Dedifferentiated amniotic fluid mesenchymal stem cell (primary cell): ENCODE measurements at regions not wholly inside any gene's neighbourhood (a gene's known extent, or its start where the extent isn't known, plus 50 kb on each side); places are given as distances from the start of the nearest gene placed in this dataset.
"Not testable (repeated sequence)": the region's sequence is repeated elsewhere in the genome, so short reads cannot be mapped to it uniquely, and the experiment has no call there.

Experiments used
- DNase-seq: peaks from one replicate; pipeline ENCODE4 v3.0.0-alpha.2; 2016; ENCODE audit errors: extremely low spot score

GRCh38 chr5:39697881-39698280, 273.1 kb upstream of the DAB2 start:
- DNase-seq, result no peak

- no peak for DNase-seq
Measured at GRCh38 chr5:39696672-39697398, 272.1 kb upstream of the DAB2 start.

GRCh38 chr5:39691993-39692392, 267.2 kb upstream of the DAB2 start:
- no peak for DNase-seq

- no peak for DNase-seq
Measured at GRCh38 chr5:39691136-39691535, 266.4 kb upstream of the DAB2 start.

- DNase-seq, result no peak
Measured at GRCh38 chr5:39689919-39690318, 265.1 kb upstream of the DAB2 start.

- DNase-seq, result not testable (repeated sequence)
Measured at GRCh38 chr5:39687924-39688323, 263.1 kb upstream of the DAB2 start.

GRCh38 chr5:39680213-39680612, 255.4 kb upstream of the DAB2 start:
- DNase-seq, result no peak

- no peak for DNase-seq
Measured at GRCh38 chr5:39678534-39678933, 253.8 kb upstream of the DAB2 start.

- DNase-seq, result no peak
Measured at GRCh38 chr5:39675676-39676075, 250.9 kb upstream of the DAB2 start.

GRCh38 chr5:39674209-39675082, 249.7 kb upstream of the DAB2 start:
- no peak for DNase-seq

GRCh38 chr5:39671561-39671961, 246.8 kb upstream of the DAB2 start:
- peak; percentile 22 for DNase-seq

GRCh38 chr5:39670955-39671354, 246.2 kb upstream of the DAB2 start:
- no peak for DNase-seq

GRCh38 chr5:39670391-39670790, 245.6 kb upstream of the DAB2 start:
- no peak for DNase-seq

GRCh38 chr5:39668980-39669379, 244.2 kb upstream of the DAB2 start:
- DNase-seq, result no peak

- no peak for DNase-seq
Measured at GRCh38 chr5:39665328-39665727, 240.5 kb upstream of the DAB2 start.

GRCh38 chr5:39662945-39663344, 238.2 kb upstream of the DAB2 start:
- no peak for DNase-seq

- peak; percentile 37 for DNase-seq
Measured at GRCh38 chr5:39661026-39661779, 236.4 kb upstream of the DAB2 start.

- DNase-seq, result no peak
Measured at GRCh38 chr5:39660020-39660419, 235.2 kb upstream of the DAB2 start.

- DNase-seq, result no peak
Measured at GRCh38 chr5:39658866-39659265, 234.1 kb upstream of the DAB2 start.

GRCh38 chr5:39657943-39658342, 233.2 kb upstream of the DAB2 start:
- no peak for DNase-seq

GRCh38 chr5:39656600-39656999, 231.8 kb upstream of the DAB2 start:
- no peak for DNase-seq

- DNase-seq, result no peak
Measured at GRCh38 chr5:39654715-39655114, 229.9 kb upstream of the DAB2 start.
